AG04450 (cell line): ENCODE measurements at regions not wholly inside any gene's neighbourhood (a gene's known extent, or its start where the extent isn't known, plus 50 kb on each side); places are given as distances from the start of the nearest gene placed in this dataset.

ENCODE experiments used
- CTCF ChIA-PET: fragments of 300-600, 350-600 bp; formaldehyde crosslinking; extraction: SDS; loops from one replicate; lab custom pipeline; 2022; ENCODE audit warnings: antibody characterized with exemption, inconsistent platforms; lab: Charles Lee
- POLR2A ChIA-PET: fragments of 350-600 bp; formaldehyde crosslinking; extraction: SDS; loops from one replicate; lab custom pipeline; 2021; ENCODE audit warnings: antibody characterized with exemption, inconsistent platforms; lab: Yijun Ruan, JAX
- DNase-seq: peaks from one replicate; pipeline ENCODE4 v3.0.0-alpha.2; 2011; ENCODE audit warnings: low read depth, low spot score
- H3K27ac ChIP-seq: one replicate; pipeline ENCODE4 v1.5.1; 2012; ENCODE audit warnings: low read depth, low read length, control low read depth
- H3K27me3 ChIP-seq: one replicate; pipeline ENCODE4 v1.6.0; 2012; ENCODE audit warnings: low read length; ENCODE audit not compliant: control insufficient read depth, insufficient read depth
- H3K4me3 ChIP-seq: 2 replicates; pipeline ENCODE4 v1.5.1; 2011; ENCODE audit warnings: mild to moderate bottlenecking, low read depth, low read length, control low read depth
- H3K9me3 ChIP-seq: 2 replicates; pipeline ENCODE4 v1.5.1; 2012; ENCODE audit warnings: low read length; ENCODE audit not compliant: control insufficient read depth, insufficient read depth
- CTCF ChIP-seq: IDR thresholded peaks from 2 replicates; pipeline ENCODE4 v1.5.1; 2011; ENCODE audit warnings: low read depth, low read length, control low read depth, inconsistent platforms

GRCh38 chr10:130230036-130230435, 93.8 kb downstream of the GLRX3 start:
- no peak for DNase-seq
- Histone ChIP-seq H3K9me3 (peaks cover 66% of the 10 kb centered on the region), H3K4me3 (no peak overlapping the region), H3K27ac (no peak overlapping the region), H3K27me3 (no peaks in the 10 kb centered on the region)
- ChIA-PET CTCF (no interaction called here), POLR2A (no interaction called here)
- TF ChIP-seq CTCF, result no peak

- H3K27me3 ChIP-seq, result no peaks in the 10 kb centered on the region
- no peak overlapping the region for H3K27ac ChIP-seq
- H3K4me3 ChIP-seq, result no peak overlapping the region
- no peak for DNase-seq
- ChIA-PET CTCF (no interaction called here), POLR2A (no interaction called here)
- TF ChIP-seq CTCF, result no peak
- peaks cover 64% of the 10 kb centered on the region for H3K9me3 ChIP-seq
These were observed 94.4 kb downstream of the GLRX3 start for GRCh38 chr10:130230611-130231010.

- ChIA-PET CTCF (no interaction called here), POLR2A (no interaction called here)
- no peak overlapping the region for H3K27ac ChIP-seq
- DNase-seq, result no peak
- H3K4me3 ChIP-seq, result no peak overlapping the region
- no peak for TF ChIP-seq CTCF
- no peaks in the 10 kb centered on the region for H3K27me3 ChIP-seq
- peaks cover 57% of the 10 kb centered on the region for H3K9me3 ChIP-seq
These were observed 95.1 kb downstream of the GLRX3 start for GRCh38 chr10:130231251-130231741.

- TF ChIP-seq CTCF, result no peak
- H3K27ac ChIP-seq, result no peak overlapping the region
- CTCF ChIA-PET, result no interaction called here
These were observed 96.2 kb downstream of the GLRX3 start for GRCh38 chr10:130232166-130233034.

GRCh38 chr10:130233035-130233360, 96.8 kb downstream of the GLRX3 start:
- DNase-seq, result no peak
- TF ChIP-seq CTCF, result no peak
- Histone ChIP-seq H3K27me3 (no peaks in the 10 kb centered on the region), H3K4me3 (no peak overlapping the region), H3K9me3 (peaks cover 56% of the 10 kb centered on the region), H3K27ac (no peak overlapping the region)
- ChIA-PET POLR2A (no interaction called here), CTCF (no interaction called here)

More at GRCh38 chr10:130232166-130233034, 96.2 kb downstream of the GLRX3 start:
- POLR2A ChIA-PET, result no interaction called here
- Histone ChIP-seq H3K4me3 (no peak overlapping the region), H3K9me3 (peaks cover 56% of the 10 kb centered on the region), H3K27me3 (no peaks in the 10 kb centered on the region)
- DNase-seq, result no peak
